ENCODE measurements at regions not wholly inside any gene's neighbourhood (a gene's known extent, or its start where the extent isn't known, plus 50 kb on each side); places are given as distances from the start of the nearest gene placed in this dataset.

- TF ChIP-seq MAX (IDR thresholded peaks at IDR 0.05) (no peak), CTCF (IDR thresholded peaks at IDR 0.05; ENCODE audit: low read depth, low read length, missing input control) (no peak), RAD21 (IDR thresholded peaks at IDR 0.05) (no peak), JUND (IDR thresholded peaks at IDR 0.05) (no peak), TAF1 (conservative IDR thresholded peaks at IDR 0.05) (no peak), EGR1 (IDR thresholded peaks at IDR 0.05; ENCODE audit: low read depth in 2 of 2) (no peak)
Observed at GRCh38 chrX:104430072-104430741, 135.8 kb upstream of the IL1RAPL2 start.
